Renal pelvis (tissue), 1 donor: ENCODE measurements at regions not wholly inside any gene's neighbourhood (a gene's known extent, or its start where the extent isn't known, plus 50 kb on each side); places are given as distances from the start of the nearest gene placed in this dataset.
A peak's percentile ranks its signal among the peaks of the same experiment; 100 is the strongest.
"Not testable (repeated sequence)": the region's sequence is repeated elsewhere in the genome, so short reads cannot be mapped to it uniquely, and the experiment has no call there.

ENCODE experiments used
- DNase-seq: peaks from one replicate; pipeline ENCODE4 v3.0.0-alpha.2; 2013

GRCh38 chr13:21913010-21913409 lies 242.1 kb downstream of the FGF9 start:
- no peak for DNase-seq

- no peak for DNase-seq
Measured at GRCh38 chr13:21917086-21918015, 246.5 kb downstream of the FGF9 start.

- DNase-seq, result not testable (repeated sequence)
Measured at GRCh38 chr13:21920802-21921201, 249.9 kb downstream of the FGF9 start.

- no peak for DNase-seq
Measured at GRCh38 chr13:21924958-21925357, 254.1 kb downstream of the FGF9 start.

- no peak for DNase-seq
Measured at GRCh38 chr13:21925720-21926119, 254.8 kb downstream of the FGF9 start.

- DNase-seq, result no peak
Measured at GRCh38 chr13:21929400-21929799, 258.5 kb downstream of the FGF9 start.

- DNase-seq, result no peak
Measured at GRCh38 chr13:21930536-21930935, 259.7 kb downstream of the FGF9 start.

- DNase-seq, result no peak
Measured at GRCh38 chr13:21932578-21932977, 261.7 kb downstream of the FGF9 start.

- no peak for DNase-seq
Measured at GRCh38 chr13:21932996-21933395, 262.1 kb downstream of the FGF9 start.

- no peak for DNase-seq
Measured at GRCh38 chr13:21934284-21934683, 263.4 kb downstream of the FGF9 start.

GRCh38 chr13:21936674-21937073 lies 265.8 kb downstream of the FGF9 start:
- no peak for DNase-seq

GRCh38 chr13:21938168-21938567 lies 267.3 kb downstream of the FGF9 start:
- no peak for DNase-seq

- DNase-seq, result no peak
Measured at GRCh38 chr13:21938636-21939035, 267.8 kb downstream of the FGF9 start.

- no peak for DNase-seq
Measured at GRCh38 chr13:21942061-21942460, 271.2 kb downstream of the FGF9 start.

GRCh38 chr13:21944610-21945009 lies 273.7 kb downstream of the FGF9 start:
- no peak for DNase-seq

GRCh38 chr13:21945195-21945594 lies 274.3 kb downstream of the FGF9 start:
- DNase-seq, result no peak

- no peak for DNase-seq
Measured at GRCh38 chr13:21946964-21947363, 276.1 kb downstream of the FGF9 start.

- DNase-seq, result no peak
Measured at GRCh38 chr13:21948769-21949474, 278.0 kb downstream of the FGF9 start.

GRCh38 chr13:21949818-21950429 lies 279.1 kb downstream of the FGF9 start:
- peak; percentile 15 for DNase-seq

GRCh38 chr13:21956666-21957065 lies 285.8 kb downstream of the FGF9 start:
- no peak for DNase-seq

- no peak for DNase-seq
Measured at GRCh38 chr13:21957833-21958232, 287.0 kb downstream of the FGF9 start.

- no peak for DNase-seq
Measured at GRCh38 chr13:21960108-21960507, 289.2 kb downstream of the FGF9 start.

- no peak for DNase-seq
Measured at GRCh38 chr13:21964686-21965085, 293.8 kb downstream of the FGF9 start.
